Breast epithelium (tissue), 4 donors: ENCODE measurements at regions not wholly inside any gene's neighbourhood (a gene's known extent, or its start where the extent isn't known, plus 50 kb on each side); places are given as distances from the start of the nearest gene placed in this dataset.
"Not testable (repeated sequence)": the region's sequence is repeated elsewhere in the genome, so short reads cannot be mapped to it uniquely, and the experiment has no call there.

Experiments
- DNase-seq, 2 donors: peaks; one replicate each; pipeline ENCODE4 v3.0.0-alpha.2; 2019; ENCODE audit warnings: low spot score in 2 of 2
- H3K27ac ChIP-seq, 2 donors: fragments of 200-600 bp; sonication (generic) in 1 of 2; one replicate each; pipeline ENCODE4 v1.5.1; 2016 to 2019; ENCODE audit warnings: mild to moderate bottlenecking in 1 of 2
- H3K27me3 ChIP-seq, 2 donors: fragments of 200-600 bp; sonication (generic) in 1 of 2; one replicate each; pipeline versions ENCODE4 v1.5.1 to v1.6.0; 2017 to 2019; ENCODE audit warnings: control low read depth in 1 of 2, mild to moderate bottlenecking in 1 of 2
- H3K36me3 ChIP-seq: fragments of 200-600 bp; one replicate; pipeline ENCODE4 v1.5.1; 2019
- H3K4me1 ChIP-seq, 2 donors: fragments of 200-600 bp; sonication (generic); one replicate each; pipeline ENCODE4 v1.5.1; 2016 to 2019; ENCODE audit warnings: control low read depth in 1 of 2
- H3K4me3 ChIP-seq, 3 donors: fragments of 200-600 bp; sonication (generic); 1 replicate in 2 of 3; 2 replicates in 1 of 3; pipeline ENCODE4 v1.5.1; 2016 to 2019; ENCODE audit warnings: mild to moderate bottlenecking in 3 of 3, moderate library complexity in 2 of 3
- H3K9me3 ChIP-seq, 2 donors: fragments of 200-600 bp; sonication (generic) in 1 of 2; one replicate each; pipeline ENCODE4 v1.5.1; 2016 to 2019; ENCODE audit warnings: control low read depth in 1 of 2
- POLR2A ChIP-seq: fragments of 450-650 bp; IDR thresholded peaks from one replicate; pipeline ENCODE4 v1.6.1; 2016; ENCODE audit warnings: antibody characterized with exemption, mild to moderate bottlenecking, moderate library complexity
- POLR2AphosphoS5 ChIP-seq, 3 donors: sonication (generic); formaldehyde crosslinking; IDR thresholded peaks; one replicate each; pipeline ENCODE4 v1.6.1; 2017; ENCODE audit warnings: antibody characterized with exemption in 3 of 3
- intact Hi-C: fragments of 100-400 bp; cut with DNase I; formaldehyde crosslinking; loops from one replicate; pipeline ENCODE4 v1.15.1; 2023; ENCODE audit warnings: low total_unique reads
- TF ChIP-seq, protein P1 (sequence below), 3 donors: fragments of 450-650 bp; IDR thresholded peaks; one replicate each; pipeline ENCODE4 v1.5.1; 2016 to 2017; ENCODE audit warnings: antibody characterized with exemption in 3 of 3, mild to moderate bottlenecking in 3 of 3, moderate library complexity in 3 of 3

DNA sequence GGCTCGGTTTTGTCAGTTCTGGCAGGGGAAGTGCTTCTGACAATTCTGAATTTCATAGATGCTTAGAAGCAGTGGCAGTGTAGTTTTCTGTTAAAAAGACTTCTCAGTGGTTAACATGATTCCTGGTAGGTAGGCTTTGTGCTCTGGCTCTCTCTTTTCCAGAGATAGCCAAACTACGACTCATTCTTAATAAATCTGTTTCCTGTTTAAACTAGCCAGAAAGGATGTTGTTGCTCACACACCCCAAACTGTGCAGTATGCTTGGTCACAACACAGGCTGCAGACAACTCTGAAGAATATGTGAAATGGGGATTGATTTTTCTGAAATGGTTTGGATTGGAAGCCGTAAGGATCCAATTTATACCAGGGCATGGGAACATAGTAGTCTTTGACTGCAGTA, 711.5 kb downstream of the PCDH17 start:
- Histone ChIP-seq H3K27me3 (no peaks in the 10 kb centered on the region), H3K36me3 (no peaks in the 10 kb centered on the region), H3K4me3 (no peak overlapping the region), H3K4me1 (no peaks in the 10 kb centered on the region), H3K27ac (no peak overlapping the region), H3K9me3 (no peaks in the 10 kb centered on the region)
- intact Hi-C loops, result no loop called here
- DNase-seq, result no peak
- TF ChIP-seq, protein P1, sequence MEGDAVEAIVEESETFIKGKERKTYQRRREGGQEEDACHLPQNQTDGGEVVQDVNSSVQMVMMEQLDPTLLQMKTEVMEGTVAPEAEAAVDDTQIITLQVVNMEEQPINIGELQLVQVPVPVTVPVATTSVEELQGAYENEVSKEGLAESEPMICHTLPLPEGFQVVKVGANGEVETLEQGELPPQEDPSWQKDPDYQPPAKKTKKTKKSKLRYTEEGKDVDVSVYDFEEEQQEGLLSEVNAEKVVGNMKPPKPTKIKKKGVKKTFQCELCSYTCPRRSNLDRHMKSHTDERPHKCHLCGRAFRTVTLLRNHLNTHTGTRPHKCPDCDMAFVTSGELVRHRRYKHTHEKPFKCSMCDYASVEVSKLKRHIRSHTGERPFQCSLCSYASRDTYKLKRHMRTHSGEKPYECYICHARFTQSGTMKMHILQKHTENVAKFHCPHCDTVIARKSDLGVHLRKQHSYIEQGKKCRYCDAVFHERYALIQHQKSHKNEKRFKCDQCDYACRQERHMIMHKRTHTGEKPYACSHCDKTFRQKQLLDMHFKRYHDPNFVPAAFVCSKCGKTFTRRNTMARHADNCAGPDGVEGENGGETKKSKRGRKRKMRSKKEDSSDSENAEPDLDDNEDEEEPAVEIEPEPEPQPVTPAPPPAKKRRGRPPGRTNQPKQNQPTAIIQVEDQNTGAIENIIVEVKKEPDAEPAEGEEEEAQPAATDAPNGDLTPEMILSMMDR (IDR thresholded peaks at IDR 0.05), result no peak
- TF ChIP-seq POLR2AphosphoS5 (IDR thresholded peaks at IDR 0.05), result no peak
- TF ChIP-seq POLR2A, result no peak

DNA sequence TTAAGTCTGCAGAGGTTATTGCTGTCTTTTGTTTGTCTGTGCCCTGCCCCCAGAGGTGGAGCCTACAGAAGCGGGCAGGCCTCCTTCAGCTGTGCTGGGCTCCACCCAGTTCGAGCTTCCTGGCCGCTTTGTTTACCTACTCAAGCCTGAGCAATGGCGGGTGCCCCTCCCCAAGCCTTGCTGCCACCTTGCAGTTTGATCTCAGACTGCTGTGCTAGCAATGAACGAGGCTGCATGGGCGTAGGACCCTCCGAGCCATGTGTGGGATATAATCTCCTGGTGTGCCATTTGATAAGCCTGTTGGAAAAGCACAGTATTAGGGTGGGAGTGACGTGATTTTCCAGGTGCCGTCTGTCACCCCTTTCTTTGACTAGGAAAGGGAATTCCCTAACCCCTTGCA, 720.6 kb downstream of the PCDH17 start:
- DNase-seq, intact Hi-C loops, H3K36me3 ChIP-seq, H3K27ac ChIP-seq, H3K4me1 ChIP-seq, H3K27me3 ChIP-seq, H3K4me3 ChIP-seq: not testable (repeated sequence)
- peaks cover 5 to 12% of the 10 kb centered on the region in 2 donors for H3K9me3 ChIP-seq

DNA sequence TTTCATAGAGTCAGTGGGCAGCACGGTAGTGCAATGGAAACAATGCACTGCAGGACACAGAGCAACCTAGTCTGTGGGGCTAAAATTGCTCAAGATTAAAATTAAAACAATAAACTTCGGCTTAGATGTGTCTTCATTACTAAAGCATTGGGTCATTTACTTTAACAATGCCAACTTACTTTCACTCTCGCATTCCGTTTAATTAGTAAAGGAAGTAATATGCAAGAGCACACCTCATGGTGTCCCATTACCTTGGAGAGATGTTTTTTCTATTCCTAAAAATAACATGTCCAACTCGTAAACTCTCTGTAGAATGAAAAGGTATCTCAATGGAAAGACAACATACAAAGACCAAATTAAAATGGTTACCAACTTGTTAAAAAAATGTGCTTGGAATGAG, 738.4 kb downstream of the PCDH17 start:
- intact Hi-C loops, result no loop called here
- Histone ChIP-seq H3K27me3 (no peaks in the 10 kb centered on the region), H3K4me3 (no peak overlapping the region), H3K27ac (no peak overlapping the region), H3K9me3 (no peaks in the 10 kb centered on the region), H3K4me1 (no peaks in the 10 kb centered on the region), H3K36me3 (no peaks in the 10 kb centered on the region)
- no peak for DNase-seq
- no peak for TF ChIP-seq POLR2AphosphoS5 (IDR thresholded peaks at IDR 0.05)
- TF ChIP-seq POLR2A, result no peak
- TF ChIP-seq, protein P1 (IDR thresholded peaks at IDR 0.05), result no peak

DNA sequence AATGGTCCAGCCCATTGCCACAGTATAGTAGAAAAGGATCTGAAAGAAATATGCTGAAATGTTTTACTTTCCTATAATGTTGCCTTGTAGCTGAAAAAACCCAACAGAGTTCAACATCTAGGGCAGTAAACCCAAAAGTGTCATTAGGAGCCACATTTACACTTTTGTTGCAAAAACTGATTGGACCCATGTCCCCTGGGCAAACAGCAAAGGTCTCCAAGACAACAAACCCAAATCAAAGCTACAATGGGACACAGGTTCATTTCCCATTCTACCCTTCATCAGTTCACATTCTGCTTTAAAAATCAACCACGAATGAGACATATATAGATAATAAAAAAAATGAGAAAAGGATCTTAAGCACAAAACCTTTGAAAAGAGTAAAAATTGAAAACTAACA, 744.8 kb downstream of the PCDH17 start:
- H3K27me3 ChIP-seq, result no peaks in the 10 kb centered on the region
- H3K4me1 ChIP-seq, result no peaks in the 10 kb centered on the region
- no peaks in the 10 kb centered on the region for H3K36me3 ChIP-seq
- intact Hi-C loops, result no loop called here
- H3K27ac ChIP-seq, result no peak overlapping the region
- H3K9me3 ChIP-seq, result no peaks in the 10 kb centered on the region
- no peak for DNase-seq
- H3K4me3 ChIP-seq, result no peak overlapping the region
- TF ChIP-seq, protein P1 (IDR thresholded peaks at IDR 0.05), result no peak
- TF ChIP-seq POLR2AphosphoS5 (IDR thresholded peaks at IDR 0.05) (no peak), POLR2A (no peak)

DNA sequence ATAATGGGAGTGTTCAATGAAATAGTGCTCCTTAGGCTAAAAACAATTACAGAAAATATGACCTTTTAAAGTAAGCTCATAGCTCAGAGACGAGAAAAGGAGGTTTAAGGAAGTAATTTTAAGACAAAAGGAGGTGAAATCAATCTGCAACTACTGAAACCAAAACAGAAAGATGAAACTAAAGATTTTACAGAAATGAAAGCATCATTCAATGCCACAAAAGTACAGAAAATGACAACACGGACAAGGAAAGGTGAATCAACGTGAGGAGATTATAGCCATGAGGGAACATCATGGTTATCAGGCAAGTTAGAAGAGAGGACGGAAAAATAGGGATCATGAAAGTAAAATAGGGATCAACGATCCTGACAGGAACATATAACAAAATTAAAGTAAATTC, 745.2 kb downstream of the PCDH17 start:
- TF ChIP-seq POLR2A (no peak), POLR2AphosphoS5 (IDR thresholded peaks at IDR 0.05) (no peak)
- TF ChIP-seq, protein P1 (IDR thresholded peaks at IDR 0.05), result no peak
- DNase-seq, result no peak
- Histone ChIP-seq H3K4me1 (no peaks in the 10 kb centered on the region), H3K4me3 (no peak overlapping the region), H3K27me3 (no peaks in the 10 kb centered on the region), H3K9me3 (no peaks in the 10 kb centered on the region), H3K27ac (no peak overlapping the region), H3K36me3 (no peaks in the 10 kb centered on the region)
- intact Hi-C loops, result no loop called here

DNA sequence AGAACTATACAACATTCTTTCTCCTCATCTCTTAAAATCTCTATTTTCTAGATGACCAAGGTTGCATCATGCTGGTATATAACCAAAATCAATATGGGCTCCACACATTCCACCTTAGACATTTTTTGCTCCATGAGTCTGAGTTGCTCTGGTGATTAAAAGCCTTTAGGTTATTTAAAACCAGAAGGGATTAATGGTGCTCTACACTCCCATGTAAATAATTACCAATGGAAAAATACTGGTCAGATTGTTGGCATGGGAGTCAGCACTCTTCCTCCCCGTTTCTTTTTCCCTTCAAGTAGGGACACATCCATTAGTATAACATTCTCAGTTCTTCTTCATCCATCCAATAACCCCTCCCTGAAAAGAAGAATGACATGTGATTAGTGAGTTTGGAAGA, 747.7 kb downstream of the PCDH17 start:
- Histone ChIP-seq H3K27ac (no peak overlapping the region), H3K36me3 (no peaks in the 10 kb centered on the region), H3K27me3 (no peaks in the 10 kb centered on the region), H3K9me3 (no peaks in the 10 kb centered on the region), H3K4me1 (no peaks in the 10 kb centered on the region), H3K4me3 (no peak overlapping the region)
- no peak for DNase-seq
- TF ChIP-seq, protein P1 (IDR thresholded peaks at IDR 0.05), result no peak
- TF ChIP-seq POLR2A (no peak), POLR2AphosphoS5 (IDR thresholded peaks at IDR 0.05) (no peak)
- intact Hi-C loops, result no loop called here

DNA sequence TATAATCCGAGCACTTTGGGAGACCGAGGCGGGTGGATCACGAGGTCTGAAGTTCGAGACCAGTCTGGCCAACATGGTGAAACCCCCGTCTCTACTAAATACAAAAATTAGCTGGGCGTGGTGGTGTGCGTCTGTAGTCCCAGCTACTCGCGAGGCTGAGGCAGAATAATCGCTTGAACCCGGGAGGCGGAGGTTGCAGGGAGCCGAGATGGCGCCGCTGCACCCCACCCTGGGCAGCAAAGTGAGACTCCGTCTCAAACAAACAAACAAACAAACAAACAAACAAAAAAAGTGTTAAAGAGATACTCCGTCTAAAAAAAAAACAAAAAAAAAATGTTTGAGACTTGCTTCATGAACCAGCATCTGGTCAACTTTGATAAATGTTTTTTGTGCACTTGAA, 753.8 kb downstream of the PCDH17 start:
- H3K27me3 ChIP-seq, H3K36me3 ChIP-seq, H3K4me1 ChIP-seq, H3K27ac ChIP-seq, H3K4me3 ChIP-seq, DNase-seq, H3K9me3 ChIP-seq, intact Hi-C loops: not testable (repeated sequence)
